HTR-8/SVneo (cell line): ENCODE measurements at regions not wholly inside any gene's neighbourhood (a gene's known extent, or its start where the extent isn't known, plus 50 kb on each side); places are given as distances from the start of the nearest gene placed in this dataset.
"Not testable (repeated sequence)": the region's sequence is repeated elsewhere in the genome, so short reads cannot be mapped to it uniquely, and the experiment has no call there.

Experiments used
- DNase-seq: peaks from one replicate; pipeline ENCODE4 v3.0.0; 2011; ENCODE audit warnings: low spot score, mixed read lengths; ENCODE audit not compliant: insufficient read length
- FAIRE-seq: peaks from 2 replicates; lab custom pipeline; 2011; peaks lifted over from hg19 to GRCh38; lab: Jason Lieb, UNC

DNA sequence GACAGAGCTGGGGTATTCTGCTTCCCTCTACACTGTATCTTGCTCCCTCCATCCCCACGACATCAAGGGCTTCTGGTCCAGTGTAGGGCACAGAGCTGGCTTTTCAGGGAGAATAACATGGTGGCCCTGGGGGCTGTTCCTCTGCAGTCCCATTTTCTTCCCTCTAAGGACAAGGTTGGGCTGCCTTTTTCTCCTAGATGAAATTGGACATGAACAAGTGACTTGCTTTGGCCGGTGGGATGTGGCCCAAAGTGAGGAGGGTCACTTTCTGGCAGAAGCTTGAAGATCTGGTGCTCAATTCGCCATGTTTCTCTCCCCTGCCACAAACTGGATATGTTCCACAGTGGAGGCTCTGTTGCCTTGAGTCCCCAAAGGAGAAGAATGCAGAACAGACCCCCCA lies 235.7 kb downstream of the EMX2 start:
- FAIRE-seq (no peak), DNase-seq (no peak)

DNA sequence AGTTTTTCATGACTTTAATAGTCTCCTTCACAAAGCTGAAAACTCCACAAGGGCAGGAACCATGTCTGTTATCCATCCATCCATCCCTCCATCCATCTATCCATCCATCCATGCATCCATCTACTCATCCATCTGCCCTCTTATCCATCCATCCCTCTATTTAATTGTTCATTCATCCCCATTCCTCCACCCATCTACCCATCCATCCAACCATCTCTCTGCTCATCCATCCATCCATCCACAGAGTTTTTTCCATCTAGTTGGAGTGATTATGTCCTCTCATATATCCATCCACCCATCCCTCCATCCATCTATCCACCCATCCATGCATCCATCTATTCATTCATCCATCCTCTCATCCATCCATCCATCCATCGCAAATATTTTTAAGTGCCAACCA lies 237.9 kb downstream of the EMX2 start:
- DNase-seq (no peak), FAIRE-seq (no peak)

- FAIRE-seq = no peak
- DNase-seq = no peak
These were observed 238.8 kb downstream of the EMX2 start for GRCh38 chr10:117781216-117781831.

DNA sequence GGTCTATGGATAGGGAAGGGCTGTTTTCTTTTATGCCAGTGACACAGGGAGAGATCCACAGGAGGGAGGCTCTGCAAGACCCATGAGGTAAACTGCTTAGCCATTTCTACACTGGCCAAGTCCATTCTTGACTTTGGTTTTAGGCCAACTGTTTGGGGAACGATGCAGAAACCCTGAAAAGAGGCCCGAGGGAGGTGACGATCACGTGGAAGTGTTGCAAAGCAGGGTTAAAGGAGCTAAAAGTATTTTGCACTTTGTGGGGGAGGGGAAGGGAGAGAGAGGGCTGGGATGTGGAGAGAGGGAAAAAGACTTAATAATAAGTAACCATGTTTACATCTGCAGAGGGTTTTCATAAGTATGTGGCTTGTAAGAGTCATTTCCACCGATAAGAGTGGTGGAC lies 239.7 kb downstream of the EMX2 start:
- FAIRE-seq (no peak), DNase-seq (no peak)

DNA sequence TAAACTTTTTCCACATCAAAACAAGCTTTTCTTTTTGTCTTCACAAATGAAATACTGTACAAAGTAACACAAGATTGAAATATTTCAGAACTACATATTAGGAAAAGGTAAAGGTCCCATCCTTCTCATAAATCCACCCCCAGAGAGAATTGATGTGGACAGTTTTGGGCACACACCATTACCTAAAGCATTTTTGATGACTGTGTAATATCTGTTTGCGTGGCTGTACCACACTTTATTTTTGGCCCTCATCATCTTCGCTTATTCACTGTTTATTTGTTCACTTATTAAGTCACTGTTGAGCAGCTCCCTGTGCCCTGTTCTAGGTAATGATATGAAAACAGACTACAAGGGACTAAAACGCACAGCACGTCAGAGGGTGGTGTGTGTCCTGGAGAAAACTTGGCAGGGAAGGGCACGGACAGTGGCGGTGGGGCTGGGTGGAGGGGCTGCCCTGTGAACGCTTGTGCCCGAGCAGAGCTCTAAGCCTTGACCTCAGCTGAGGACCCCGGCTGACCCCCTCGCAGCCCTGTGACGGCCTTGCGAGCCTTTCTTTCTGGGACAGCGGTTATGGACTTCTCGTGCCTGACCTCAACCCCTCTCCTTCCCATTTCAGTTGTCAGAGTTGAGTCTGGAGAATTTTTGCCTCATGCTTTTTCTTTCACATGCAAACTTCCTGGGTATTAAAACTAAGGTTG lies 241.3 kb downstream of the EMX2 start:
- FAIRE-seq (no peak), DNase-seq (no peak)

GRCh38 chr10:117784776-117785175 lies 242.2 kb downstream of the EMX2 start:
- FAIRE-seq = no peak

GRCh38 chr10:117788911-117789310 lies 246.4 kb downstream of the EMX2 start:
- FAIRE-seq (no peak), DNase-seq (no peak)

More at GRCh38 chr10:117784776-117785175, 242.2 kb downstream of the EMX2 start:
- no peak for DNase-seq

- no peak for FAIRE-seq
- DNase-seq = no peak
These were observed 247.6 kb downstream of the EMX2 start for GRCh38 chr10:117790179-117790578.

DNA sequence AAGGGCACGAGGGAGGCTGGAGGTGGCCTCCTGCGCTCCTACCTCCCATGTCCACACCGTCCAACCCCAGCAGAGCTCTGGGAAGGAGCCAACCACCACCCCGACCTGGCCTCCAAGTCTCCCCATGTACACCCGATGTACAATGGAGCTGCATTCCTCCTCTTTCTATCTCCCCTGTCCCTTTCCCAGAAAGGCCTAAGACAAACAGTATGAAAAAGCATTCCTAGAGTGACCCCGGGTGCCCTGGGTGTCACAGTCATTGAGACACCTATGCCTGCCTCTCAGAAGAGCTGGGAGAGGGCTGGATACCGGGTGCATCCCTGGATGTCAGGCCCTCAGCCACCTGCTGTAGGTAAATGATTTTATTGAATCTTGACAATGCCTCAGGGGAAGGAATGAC lies 248.1 kb downstream of the EMX2 start:
- no peak for FAIRE-seq
- DNase-seq = no peak

- DNase-seq (no peak), FAIRE-seq (no peak)
These were observed 249.7 kb downstream of the EMX2 start for GRCh38 chr10:117792214-117792613.

GRCh38 chr10:117796130-117796745 lies 250.5 kb downstream of the RAB11FIP2 start:
- FAIRE-seq (no peak), DNase-seq (no peak)

GRCh38 chr10:117797296-117797695 lies 249.4 kb downstream of the RAB11FIP2 start:
- DNase-seq = no peak
- no peak for FAIRE-seq

DNA sequence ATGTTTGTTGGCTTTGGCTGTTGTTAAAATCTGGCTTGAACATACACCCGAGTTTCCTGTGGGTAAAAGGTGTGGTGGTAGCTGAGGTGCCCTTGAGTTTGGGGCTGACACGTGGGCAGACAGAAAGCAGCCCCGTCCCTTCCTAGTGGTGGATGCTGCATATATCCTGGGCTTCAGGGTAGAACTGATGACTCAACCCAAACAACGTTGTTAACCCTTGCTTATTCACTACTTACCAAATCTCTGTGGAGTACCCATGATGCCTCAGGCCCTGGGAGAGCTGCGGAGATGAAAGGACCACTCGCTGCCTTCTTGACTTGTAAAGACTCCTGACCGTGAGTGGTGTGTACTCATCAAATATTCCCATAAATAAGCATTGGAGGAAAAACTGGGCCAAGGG lies 245.1 kb downstream of the RAB11FIP2 start:
- DNase-seq = no peak
- FAIRE-seq = no peak

GRCh38 chr10:117804470-117805011 lies 242.2 kb downstream of the RAB11FIP2 start:
- no peak for DNase-seq
- FAIRE-seq = no peak

- FAIRE-seq = no peak
- no peak for DNase-seq
These were observed 241.6 kb downstream of the RAB11FIP2 start for GRCh38 chr10:117805139-117805538.

DNA sequence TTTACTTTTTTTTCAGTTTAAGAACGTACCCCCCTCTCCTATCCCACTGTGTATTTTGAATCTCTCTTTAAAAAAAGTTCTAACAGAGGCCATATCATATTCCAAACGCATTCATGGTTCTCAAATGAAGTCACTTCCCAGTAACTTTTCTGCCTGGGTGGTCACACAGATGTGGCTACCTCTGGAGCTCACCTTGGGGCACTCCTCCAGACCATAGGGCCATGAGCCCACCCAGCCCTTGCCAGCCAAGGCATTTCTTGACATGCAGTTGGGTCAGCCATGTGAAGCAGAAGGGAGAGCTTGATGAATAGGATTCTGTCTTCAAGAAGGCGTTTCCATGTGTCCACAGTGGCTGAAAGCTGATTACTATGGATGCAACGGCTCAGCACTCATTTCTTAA lies 239.3 kb downstream of the RAB11FIP2 start:
- no peak for FAIRE-seq
- DNase-seq = no peak

DNA sequence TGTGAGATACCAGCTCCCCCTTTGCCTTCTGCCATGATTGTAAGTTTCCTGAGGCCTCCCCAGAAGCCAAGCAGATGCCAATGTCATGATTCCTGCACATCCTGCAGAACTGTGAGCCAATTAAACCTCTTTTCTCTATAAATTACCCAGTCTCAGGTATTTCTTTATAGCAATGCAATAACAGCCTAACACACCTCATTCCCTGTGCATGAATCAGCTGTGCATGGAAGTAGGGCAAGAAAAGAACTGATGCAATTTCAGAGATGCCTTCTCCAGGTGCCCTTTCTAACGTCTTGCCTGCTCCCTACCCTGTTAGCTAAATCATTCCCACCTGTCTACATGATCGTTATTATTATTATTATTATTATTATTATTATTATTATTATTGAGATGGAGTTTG lies 230.9 kb downstream of the RAB11FIP2 start:
- not testable (repeated sequence) for FAIRE-seq

DNA sequence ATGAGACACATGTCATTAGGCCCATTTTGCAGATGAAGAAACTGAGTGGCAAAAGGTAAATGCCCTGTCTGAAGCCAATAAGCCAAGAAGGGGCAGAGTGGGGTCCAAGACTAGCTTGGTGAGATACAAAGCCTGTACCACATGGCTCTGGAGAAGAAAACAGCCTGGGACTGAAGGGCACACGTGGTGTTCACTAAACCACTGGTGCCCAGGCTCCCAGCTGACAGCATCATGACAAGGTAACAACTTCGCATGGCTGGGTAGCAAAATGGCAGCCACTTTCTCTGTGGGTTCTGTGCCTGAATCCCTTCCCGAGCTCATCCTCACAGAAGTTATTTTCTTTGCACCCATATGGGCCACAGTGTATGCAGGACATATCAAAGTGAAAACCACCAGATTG lies 229.6 kb downstream of the RAB11FIP2 start:
- FAIRE-seq = no peak

More for the DNA sequence above, 230.9 kb downstream of the RAB11FIP2 start:
- not testable (repeated sequence) for DNase-seq

DNA sequence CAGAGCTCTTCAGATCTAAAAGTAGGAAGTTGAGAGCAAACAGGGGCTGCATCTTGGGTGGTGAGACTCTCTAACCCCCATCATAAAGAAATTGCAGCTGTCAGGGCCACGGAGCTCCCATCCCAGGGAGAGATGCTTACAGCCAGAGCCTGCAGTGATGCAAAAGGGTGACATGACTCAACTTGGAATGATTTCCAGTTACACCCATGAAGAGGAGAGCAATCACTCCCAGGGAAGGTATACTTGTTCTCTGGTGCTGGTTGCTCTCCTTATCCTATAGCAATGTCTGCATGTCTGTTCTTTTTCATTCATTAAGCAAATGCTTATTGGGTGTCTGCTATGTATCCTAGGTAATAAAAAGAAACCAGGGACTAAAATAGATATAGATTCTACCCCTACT lies 228.0 kb downstream of the RAB11FIP2 start:
- FAIRE-seq (no peak), DNase-seq (no peak)

More for the DNA sequence above, 229.6 kb downstream of the RAB11FIP2 start:
- no peak for DNase-seq

GRCh38 chr10:117819304-117819703 lies 227.4 kb downstream of the RAB11FIP2 start:
- DNase-seq (no peak), FAIRE-seq (no peak)

- DNase-seq (no peak), FAIRE-seq (no peak)
These were observed 222.8 kb downstream of the RAB11FIP2 start for GRCh38 chr10:117823980-117824379.
